Panc1 (cell line): ENCODE measurements at regions not wholly inside any gene's neighbourhood (a gene's known extent, or its start where the extent isn't known, plus 50 kb on each side); places are given as distances from the start of the nearest gene placed in this dataset.

Experiments used
- ATAC-seq: fragments of 200-7000 bp; cut with Tn5 transposase; 2 replicates; pipeline ENCODE4 v1.9.1; 2020; ENCODE audit warnings: mild to moderate bottlenecking, moderate library complexity
- BruUV-seq: library from RNA; stranded (reverse); fragments of 400-500 nt; replicated peaks from 2 replicates; lab custom pipeline; 2021; lab: Mats Ljungman, UMichigan
- CTCF ChIA-PET: fragments of 300-600 bp; sonication (Branson Sonifier 250); formaldehyde crosslinking; loops from one replicate; lab custom pipeline; 2022; ENCODE audit warnings: antibody characterized with exemption; lab: Charles Lee
- POLR2A ChIA-PET: fragments of 300-600 bp; sonication (Branson Sonifier 250); formaldehyde crosslinking; loops from one replicate; lab custom pipeline; 2022; ENCODE audit warnings: antibody characterized with exemption; lab: Charles Lee
- DNase-seq: peaks from one replicate; pipeline ENCODE4 v3.0.0-alpha.2; 2010; ENCODE audit warnings: low read depth, low spot score
- H3K27ac ChIP-seq: 2 replicates; pipeline ENCODE4 v1.5.1; 2011; ENCODE audit warnings: mild to moderate bottlenecking, low read length, inconsistent platforms
- H3K27me3 ChIP-seq: fragments of 200-500 bp; sonication (Bioruptor generic); 2 replicates; pipeline ENCODE4 v1.6.0; 2014; ENCODE audit warnings: low read length, inconsistent platforms; ENCODE audit not compliant: control insufficient read depth, insufficient read depth
- H3K36me3 ChIP-seq: fragments of 200-500 bp; sonication (Bioruptor generic); 2 replicates; pipeline ENCODE4 v1.5.1; 2014; ENCODE audit warnings: inconsistent platforms, mild to moderate bottlenecking, low read length, moderate library complexity; ENCODE audit not compliant: control insufficient read depth, insufficient read depth
- H3K4me1 ChIP-seq: 2 replicates; pipeline ENCODE4 v1.5.1; 2011; ENCODE audit warnings: inconsistent platforms, mild to moderate bottlenecking, low read length, moderate library complexity; ENCODE audit not compliant: control insufficient read depth, insufficient read depth
- H3K4me3 ChIP-seq, 2 experiments: 2 replicates each; pipeline ENCODE4 v1.5.1; 2011 to 2012; ENCODE audit warnings: low read depth in 2 of 2, low read length in 2 of 2, mild to moderate bottlenecking in 2 of 2, inconsistent platforms in 1 of 2, moderate library complexity in 1 of 2
- H3K9me3 ChIP-seq: fragments of 200-500 bp; sonication (Bioruptor generic); 2 replicates; pipeline ENCODE4 v1.5.1; 2014; ENCODE audit warnings: low read depth, mild to moderate bottlenecking, inconsistent platforms, low read length, moderate library complexity; ENCODE audit not compliant: control insufficient read depth, insufficient read depth
- CTCF ChIP-seq: fragments of 450-650 bp; IDR thresholded peaks from 2 replicates; pipeline ENCODE4 v1.5.1; 2017; ENCODE audit warnings: mild to moderate bottlenecking
- POLR2AphosphoS5 ChIP-seq: IDR thresholded peaks from 2 replicates; pipeline ENCODE4 v1.6.1; 2012; ENCODE audit warnings: mild to moderate bottlenecking, low read depth, low read length, moderate library complexity
- REST ChIP-seq, 2 experiments: IDR thresholded peaks; 2 replicates each; pipeline ENCODE4 v1.6.1; 2011 to 2012; ENCODE audit warnings: low read depth in 2 of 2, control low read depth in 1 of 2, low read length in 1 of 2, mild to moderate bottlenecking in 1 of 2, moderate library complexity in 1 of 2; ENCODE audit not compliant: insufficient read depth in 1 of 2
- SIN3A ChIP-seq: IDR thresholded peaks from 2 replicates; pipeline ENCODE4 v1.6.1; 2012; ENCODE audit warnings: low read depth, mild to moderate bottlenecking, low read length, moderate library complexity, borderline replicate concordance; ENCODE audit not compliant: insufficient read depth
- TCF7L2 ChIP-seq: IDR thresholded peaks from 2 replicates; pipeline ENCODE4 v1.6.1; 2011; ENCODE audit warnings: mild to moderate bottlenecking, low read depth, low read length, inconsistent platforms
- in situ Hi-C: cut with HindIII; loops from 2 replicates; pipeline ENCODE4 v1.10.0; 2016; ENCODE audit warnings: low sequenced_read_pairs, low pct_unique_long_range_greater_than_20kb
- intact Hi-C: fragments of 100-400 bp; cut with micrococcal nuclease; formaldehyde crosslinking; loops from one replicate; pipeline ENCODE4 v1.10.0; 2022; ENCODE audit not compliant: unreplicated experiment

GRCh38 chr13:88976466-88976865, 1305.3 kb downstream of the SLITRK5 start:
- no peak for DNase-seq
- in situ Hi-C loops (no loop called here), intact Hi-C loops (no loop called here)
- Histone ChIP-seq H3K36me3 (no peaks in the 10 kb centered on the region), H3K27ac (no peak overlapping the region), H3K4me3 (no peak overlapping the region), H3K4me1 (no peaks in the 10 kb centered on the region), H3K27me3 (no peaks in the 10 kb centered on the region), H3K9me3 (no peaks in the 10 kb centered on the region)
- BruUV-seq: no TSS peak
- TF ChIP-seq POLR2AphosphoS5 (no peak), REST (IDR thresholded peaks at IDR 0.05; ENCODE audit: insufficient read depth in 1 of 2, low read depth in 2 of 2, low read length in 1 of 2) (no peak), SIN3A (no peak), TCF7L2 (no peak), CTCF (no peak)
- no peak for ATAC-seq
- CTCF ChIA-PET: no interaction called here
- POLR2A ChIA-PET: no interaction called here

GRCh38 chr13:88978607-88979006, 1307.4 kb downstream of the SLITRK5 start:
- DNase-seq (no peak), ATAC-seq (no peak)
- in situ Hi-C loops (no loop called here), intact Hi-C loops (no loop called here)
- Histone ChIP-seq H3K4me1 (no peaks in the 10 kb centered on the region), H3K27me3 (no peaks in the 10 kb centered on the region), H3K36me3 (no peaks in the 10 kb centered on the region), H3K4me3 (no peak overlapping the region), H3K9me3 (no peaks in the 10 kb centered on the region), H3K27ac (no peak overlapping the region)
- no TSS peak for BruUV-seq
- CTCF ChIA-PET: no interaction called here
- TF ChIP-seq REST (IDR thresholded peaks at IDR 0.05; ENCODE audit: insufficient read depth in 1 of 2, low read depth in 2 of 2, low read length in 1 of 2): no peak
- TF ChIP-seq CTCF: no peak
- no peak for TF ChIP-seq POLR2AphosphoS5
- TF ChIP-seq TCF7L2: no peak
- TF ChIP-seq SIN3A: no peak
- POLR2A ChIA-PET: no interaction called here
